Keratinocyte (primary cell): ENCODE measurements at regions not wholly inside any gene's neighbourhood (a gene's known extent, or its start where the extent isn't known, plus 50 kb on each side); places are given as distances from the start of the nearest gene placed in this dataset.
"Not testable (repeated sequence)": the region's sequence is repeated elsewhere in the genome, so short reads cannot be mapped to it uniquely, and the experiment has no call there.

ENCODE experiments used
- DNase-seq: peaks from one replicate; pipeline ENCODE4 v3.0.0-alpha.2; 2011; ENCODE audit warnings: low read depth, missing footprints, low spot score
- FAIRE-seq: peaks from 2 replicates; lab custom pipeline; 2011; peaks lifted over from hg19 to GRCh38; lab: Jason Lieb, UNC
- H2AFZ ChIP-seq: 2 replicates; pipeline ENCODE4 v1.6.0; 2012; ENCODE audit warnings: low read length, control low read depth, inconsistent platforms; ENCODE audit not compliant: control insufficient read depth
- H3K27ac ChIP-seq: 2 replicates; pipeline ENCODE4 v1.5.1; 2011; ENCODE audit warnings: low read length; ENCODE audit not compliant: control insufficient read depth, insufficient read depth
- H3K27me3 ChIP-seq: 3 replicates; pipeline ENCODE4 v1.6.0; 2011; ENCODE audit warnings: low read length; ENCODE audit not compliant: control insufficient read depth, insufficient read depth; ENCODE audit errors: extremely low read depth
- H3K36me3 ChIP-seq, 2 experiments: 2 replicates in 1 of 2; 3 replicates in 1 of 2; pipeline ENCODE4 v1.5.1; 2011; ENCODE audit warnings: low read length in 2 of 2, mild to moderate bottlenecking in 1 of 2; ENCODE audit not compliant: control insufficient read depth in 2 of 2, insufficient read depth in 2 of 2; ENCODE audit errors: extremely low read depth in 1 of 2
- H3K4me1 ChIP-seq: 3 replicates; pipeline ENCODE4 v1.5.1; 2011; ENCODE audit warnings: low read length; ENCODE audit not compliant: control insufficient read depth, insufficient read depth; ENCODE audit errors: extremely low read depth
- H3K4me2 ChIP-seq: 3 replicates; pipeline ENCODE4 v1.6.0; 2011; ENCODE audit warnings: low read depth, low read length; ENCODE audit not compliant: control insufficient read depth, insufficient read depth; ENCODE audit errors: extremely low read depth
- H3K4me3 ChIP-seq, 3 experiments: fragments of 200-600 bp in 1 of 3; sonication (generic) in 1 of 3; 2 replicates in 2 of 3; 3 replicates in 1 of 3; pipeline ENCODE4 v1.5.1; 2011 to 2016; ENCODE audit warnings: low read length in 3 of 3, mild to moderate bottlenecking in 3 of 3, control low read depth in 2 of 3, inconsistent platforms in 1 of 3, low read depth in 1 of 3, mixed read lengths in 1 of 3, mixed run types in 1 of 3, moderate library complexity in 1 of 3; ENCODE audit not compliant: control insufficient read depth in 2 of 3, insufficient read depth in 2 of 3; ENCODE audit errors: extremely low read depth in 1 of 3
- H3K79me2 ChIP-seq: 2 replicates; pipeline ENCODE4 v1.6.0; 2012; ENCODE audit warnings: low read length; ENCODE audit not compliant: control insufficient read depth, insufficient read depth
- H3K9ac ChIP-seq: 3 replicates; pipeline ENCODE4 v1.6.0; 2011; ENCODE audit warnings: low read length; ENCODE audit not compliant: control insufficient read depth, insufficient read depth; ENCODE audit errors: extremely low read depth
- H3K9me1 ChIP-seq: 3 replicates; pipeline ENCODE4 v1.6.0; 2011; ENCODE audit warnings: low read length; ENCODE audit not compliant: control insufficient read depth, insufficient read depth; ENCODE audit errors: extremely low read depth
- H3K9me3 ChIP-seq: 2 replicates; pipeline ENCODE4 v1.5.1; 2012; ENCODE audit warnings: low read depth, low read length; ENCODE audit not compliant: control insufficient read depth
- H4K20me1 ChIP-seq: 3 replicates; pipeline ENCODE4 v1.6.0; 2011; ENCODE audit warnings: low read length; ENCODE audit not compliant: control insufficient read depth, insufficient read depth; ENCODE audit errors: extremely low read depth
- CTCF ChIP-seq, 3 experiments: IDR thresholded peaks in 1 of 3; conservative IDR thresholded peaks in 1 of 3; optimal IDR thresholded peaks in 1 of 3; 2 replicates in 2 of 3; 3 replicates in 1 of 3; pipeline versions ENCODE3 to v1.5.1; 2011; ENCODE audit warnings: low read length in 3 of 3, mild to moderate bottlenecking in 3 of 3, moderate library complexity in 2 of 3, control low read depth in 1 of 3, inconsistent platforms in 1 of 3; ENCODE audit not compliant: insufficient read depth in 2 of 3; ENCODE audit errors: extremely low read depth in 1 of 3
- EZH2 ChIP-seq: IDR thresholded peaks from one replicate; pipeline ENCODE4 v1.6.1; 2012; ENCODE audit warnings: inconsistent platforms, mild to moderate bottlenecking, low read length, moderate library complexity
- dilution Hi-C: fragments of 300-500 bp; cut with MboI; formaldehyde crosslinking; loops from one replicate; pipeline ENCODE4 v1.7.0; 2020; ENCODE audit warnings: low sequenced_read_pairs; ENCODE audit not compliant: extremely low pct_ligation_motif_present

- H3K4me1 ChIP-seq, result peaks cover 14% of the 10 kb centered on the region
- no peaks in the 10 kb centered on the region for H3K9me3 ChIP-seq
- H3K9ac ChIP-seq, result no peak overlapping the region
- H3K27me3 ChIP-seq, result peaks cover 38% of the 10 kb centered on the region
- no peak overlapping the region for H3K4me2 ChIP-seq
- H3K36me3 ChIP-seq, result no peaks in the 10 kb centered on the region
- no peak overlapping the region for H3K27ac ChIP-seq
- dilution Hi-C loops, result no loop called here
- no peaks in the 10 kb centered on the region for H4K20me1 ChIP-seq
- DNase-seq (no peak), FAIRE-seq (no peak)
- H3K4me3 ChIP-seq, result no peak overlapping the region
- TF ChIP-seq EZH2 (no peak), CTCF (optimal IDR thresholded peaks at IDR 0.05 in 1 of 3, IDR thresholded peaks at IDR 0.05 in 1 of 3, conservative IDR thresholded peaks at IDR 0.05 in 1 of 3; ENCODE audit: extremely low read depth in 1 of 3, insufficient read depth in 2 of 3, low read length in 3 of 3) (no peak)
- no peaks in the 10 kb centered on the region for H3K79me2 ChIP-seq
- H3K9me1 ChIP-seq, result no peaks in the 10 kb centered on the region
- no peak overlapping the region for H2AFZ ChIP-seq
Observed at GRCh38 chr17:77049440-77049839, 91.3 kb upstream of the SEC14L1 start.

- FAIRE-seq, result not testable (repeated sequence)
Observed at GRCh38 chr17:77050901-77051300, 89.9 kb upstream of the SEC14L1 start.

GRCh38 chr17:77054936-77055335 lies 85.8 kb upstream of the SEC14L1 start:
- no peak overlapping the region for H3K4me3 ChIP-seq
- H3K27ac ChIP-seq, result no peak overlapping the region
- no peaks in the 10 kb centered on the region for H3K79me2 ChIP-seq
- H3K9me1 ChIP-seq, result no peaks in the 10 kb centered on the region
- dilution Hi-C loops, result no loop called here
- DNase-seq (no peak), FAIRE-seq (no peak)
- no peaks in the 10 kb centered on the region for H4K20me1 ChIP-seq
- H3K27me3 ChIP-seq, result peaks cover 38% of the 10 kb centered on the region
- no peak overlapping the region for H3K4me2 ChIP-seq
- H3K36me3 ChIP-seq, result no peaks in the 10 kb centered on the region
- TF ChIP-seq EZH2 (no peak), CTCF (optimal IDR thresholded peaks at IDR 0.05 in 1 of 3, IDR thresholded peaks at IDR 0.05 in 1 of 3, conservative IDR thresholded peaks at IDR 0.05 in 1 of 3; ENCODE audit: extremely low read depth in 1 of 3, insufficient read depth in 2 of 3, low read length in 3 of 3) (no peak)
- H3K9me3 ChIP-seq, result no peaks in the 10 kb centered on the region
- no peak overlapping the region for H2AFZ ChIP-seq
- no peaks in the 10 kb centered on the region for H3K4me1 ChIP-seq
- no peak overlapping the region for H3K9ac ChIP-seq

More at GRCh38 chr17:77050901-77051300, 89.9 kb upstream of the SEC14L1 start:
- H3K27me3 ChIP-seq, result peaks cover 45% of the 10 kb centered on the region
- H3K79me2 ChIP-seq, H3K9me3 ChIP-seq, H3K36me3 ChIP-seq, H2AFZ ChIP-seq, H3K9ac ChIP-seq, H3K4me2 ChIP-seq, H3K4me1 ChIP-seq, H3K4me3 ChIP-seq, H4K20me1 ChIP-seq, H3K27ac ChIP-seq, DNase-seq, dilution Hi-C loops, H3K9me1 ChIP-seq: not testable (repeated sequence)
